CD14-positive monocyte (primary cell): ENCODE measurements at regions not wholly inside any gene's neighbourhood (a gene's known extent, or its start where the extent isn't known, plus 50 kb on each side); places are given as distances from the start of the nearest gene placed in this dataset.

Experiments used
- DNase-seq, 3 donors: peaks; one replicate each; pipeline ENCODE4 v3.0.0-alpha.2; 2011 to 2022
- H2AFZ ChIP-seq: 2 replicates; pipeline ENCODE4 v1.6.0; 2012; ENCODE audit warnings: mild to moderate bottlenecking, low read depth, low read length, inconsistent platforms; ENCODE audit not compliant: insufficient read depth, poor library complexity, severe bottlenecking
- H3K27ac ChIP-seq, 2 donors: 1 replicate in 1 of 2; 2 replicates in 1 of 2; pipeline ENCODE4 v1.5.1; 2012 to 2013; ENCODE audit warnings: low read length in 2 of 2, control low read depth in 1 of 2, inconsistent platforms in 1 of 2, low read depth in 1 of 2, mild to moderate bottlenecking in 1 of 2
- H3K27me3 ChIP-seq, 2 donors: one replicate each; pipeline versions ENCODE4 v1.6.0 to v1.6.1; 2011 to 2013; ENCODE audit warnings: low read length in 2 of 2; ENCODE audit not compliant: control insufficient read depth in 2 of 2, insufficient read depth in 2 of 2
- H3K36me3 ChIP-seq, 2 donors: replicated peaks in 1 of 2; 1 replicate in 1 of 2; 2 replicates in 1 of 2; pipeline versions ENCODE4 v1.5.1 to v1.6.1; 2012 to 2013; ENCODE audit warnings: low read length in 2 of 2, control low read depth in 1 of 2, inconsistent platforms in 1 of 2, mild to moderate bottlenecking in 1 of 2; ENCODE audit not compliant: insufficient read depth in 2 of 2, control insufficient read depth in 1 of 2
- H3K4me1 ChIP-seq, 2 donors: 1 replicate in 1 of 2; 2 replicates in 1 of 2; pipeline versions ENCODE4 v1.5.1 to v1.6.1; 2012 to 2013; ENCODE audit warnings: low read length in 2 of 2, control low read depth in 1 of 2, inconsistent platforms in 1 of 2, mild to moderate bottlenecking in 1 of 2, moderate library complexity in 1 of 2; ENCODE audit not compliant: insufficient read depth in 2 of 2, control insufficient read depth in 1 of 2
- H3K4me2 ChIP-seq: replicated peaks from 2 replicates; pipeline ENCODE3; 2012; ENCODE audit warnings: low read length, moderate library complexity, mild to moderate bottlenecking; ENCODE audit not compliant: poor library complexity, severe bottlenecking; ENCODE audit errors: extremely low read depth
- H3K4me3 ChIP-seq, 3 experiments: fragments of 200-600 bp in 1 of 3; sonication (generic) in 1 of 3; replicated peaks in 1 of 3; 1 replicate in 2 of 3; 2 replicates in 1 of 3; pipeline ENCODE4 v1.5.1; 2011 to 2013; ENCODE audit warnings: low read length in 3 of 3, mild to moderate bottlenecking in 3 of 3, control low read depth in 2 of 3, low read depth in 2 of 3, inconsistent platforms in 1 of 3, moderate library complexity in 1 of 3
- H3K79me2 ChIP-seq: 2 replicates; pipeline ENCODE4 v1.6.0; 2012; ENCODE audit warnings: mild to moderate bottlenecking, control low read depth, inconsistent platforms, low read length, moderate library complexity; ENCODE audit not compliant: insufficient read depth
- H3K9ac ChIP-seq: 2 replicates; pipeline ENCODE4 v1.6.0; 2017; ENCODE audit warnings: low read length, mild to moderate bottlenecking; ENCODE audit not compliant: insufficient read depth, poor library complexity, severe bottlenecking
- H3K9me3 ChIP-seq, 2 donors: replicated peaks in 1 of 2; 1 replicate in 1 of 2; 2 replicates in 1 of 2; pipeline versions ENCODE4 v1.5.1 to v1.6.1; 2012 to 2013; ENCODE audit warnings: low read length in 2 of 2, control low read depth in 1 of 2; ENCODE audit not compliant: control insufficient read depth in 1 of 2, insufficient read depth in 1 of 2
- H4K20me1 ChIP-seq: 2 replicates; pipeline ENCODE4 v1.6.0; 2012; ENCODE audit warnings: mild to moderate bottlenecking, low read length, control low read depth, moderate library complexity; ENCODE audit not compliant: insufficient read depth
- H3K27ac Mint-ChIP-seq, 7 donors: one replicate each; pipeline ENCODE4 v1.8.0; 2020; ENCODE audit warnings: mild to moderate bottlenecking in 7 of 7, mixed read lengths in 7 of 7, moderate library complexity in 6 of 7, inconsistent platforms in 2 of 7
- H3K27me3 Mint-ChIP-seq, 3 donors: one replicate each; pipeline ENCODE4 v1.8.0; 2021 to 2022; ENCODE audit warnings: low read depth in 3 of 3, mild to moderate bottlenecking in 3 of 3, mixed read lengths in 3 of 3, moderate library complexity in 3 of 3, inconsistent platforms in 1 of 3
- H3K36me3 Mint-ChIP-seq, 2 donors: one replicate each; pipeline ENCODE4 v1.8.0; 2020; ENCODE audit warnings: mixed read lengths in 2 of 2, inconsistent platforms in 1 of 2, mild to moderate bottlenecking in 1 of 2
- H3K4me1 Mint-ChIP-seq: one replicate; pipeline ENCODE4 v1.8.0; 2020; ENCODE audit warnings: mild to moderate bottlenecking, mixed read lengths
- H3K4me3 Mint-ChIP-seq, 2 donors: one replicate each; pipeline ENCODE4 v1.8.0; 2020; ENCODE audit warnings: mild to moderate bottlenecking in 2 of 2, mixed read lengths in 2 of 2, moderate library complexity in 1 of 2
- H3K9me3 Mint-ChIP-seq, 7 donors: one replicate each; pipeline ENCODE4 v1.8.0; 2020 to 2022; ENCODE audit warnings: mixed read lengths in 7 of 7, mild to moderate bottlenecking in 6 of 7, moderate library complexity in 6 of 7, inconsistent platforms in 2 of 7
- whole genome bisulfite sequencing: methylation state at CpG from one replicate; pipeline ENCODE4 v1.1.5; 2013; ENCODE audit warnings: missing lambda C conversion rate; ENCODE audit not compliant: insufficient coverage; 5-methylcytosine and 5-hydroxymethylcytosine counted together
- intact Hi-C, 2 donors: fragments of 100-400 bp; cut with micrococcal nuclease; formaldehyde crosslinking; loops; one replicate each; pipeline versions ENCODE4 v1.15.0 to v1.15.1; 2023
- TF ChIP-seq, protein P1 (sequence below): fragments of 200-600 bp; IDR thresholded peaks from one replicate; pipeline ENCODE4 v1.8.0; 2022; ENCODE audit warnings: antibody characterized with exemption, mild to moderate bottlenecking

DNA sequence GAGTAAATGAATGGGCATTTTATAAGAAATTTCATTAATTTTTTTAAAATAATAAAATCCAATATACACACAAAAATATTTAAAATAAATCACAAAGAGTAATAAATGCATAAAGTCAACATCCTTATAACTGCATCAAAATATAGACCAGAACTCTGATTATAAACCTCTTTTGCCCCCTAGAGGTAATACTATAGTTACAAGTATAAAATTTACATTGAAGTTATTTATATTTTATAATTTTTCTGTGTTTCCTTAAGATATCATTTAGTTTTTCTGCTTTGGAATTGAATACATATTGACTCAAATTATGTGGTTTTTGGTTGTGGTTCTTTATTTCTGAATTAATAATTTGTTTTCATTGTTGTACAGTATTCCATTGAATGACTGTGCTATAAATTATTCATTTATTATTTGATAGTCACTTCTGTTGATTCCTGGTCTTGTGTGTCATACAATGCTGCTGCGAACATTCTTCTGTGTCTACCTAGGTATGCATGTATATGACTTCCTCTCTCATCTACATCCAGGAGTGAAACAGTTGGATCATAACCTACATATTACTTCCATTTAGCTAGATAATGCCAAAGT, 673.6 kb downstream of the IPMK start:
- no peak overlapping the region for H3K27ac Mint-ChIP-seq
- Histone ChIP-seq H3K9me3 (no peaks in the 10 kb centered on the region), H3K4me1 (no peaks in the 10 kb centered on the region), H3K27ac (no peak overlapping the region), H3K36me3 (no peaks in the 10 kb centered on the region), H4K20me1 (no peaks in the 10 kb centered on the region), H3K27me3 (no peaks in the 10 kb centered on the region), H3K4me2 (no peak overlapping the region), H2AFZ (no peak overlapping the region), H3K79me2 (no peaks in the 10 kb centered on the region), H3K4me3 (no peak overlapping the region), H3K9ac (no peak overlapping the region)
- H3K4me1 Mint-ChIP-seq = no peaks in the 10 kb centered on the region
- H3K9me3 Mint-ChIP-seq = no peaks in the 10 kb centered on the region
- TF ChIP-seq, protein P1, sequence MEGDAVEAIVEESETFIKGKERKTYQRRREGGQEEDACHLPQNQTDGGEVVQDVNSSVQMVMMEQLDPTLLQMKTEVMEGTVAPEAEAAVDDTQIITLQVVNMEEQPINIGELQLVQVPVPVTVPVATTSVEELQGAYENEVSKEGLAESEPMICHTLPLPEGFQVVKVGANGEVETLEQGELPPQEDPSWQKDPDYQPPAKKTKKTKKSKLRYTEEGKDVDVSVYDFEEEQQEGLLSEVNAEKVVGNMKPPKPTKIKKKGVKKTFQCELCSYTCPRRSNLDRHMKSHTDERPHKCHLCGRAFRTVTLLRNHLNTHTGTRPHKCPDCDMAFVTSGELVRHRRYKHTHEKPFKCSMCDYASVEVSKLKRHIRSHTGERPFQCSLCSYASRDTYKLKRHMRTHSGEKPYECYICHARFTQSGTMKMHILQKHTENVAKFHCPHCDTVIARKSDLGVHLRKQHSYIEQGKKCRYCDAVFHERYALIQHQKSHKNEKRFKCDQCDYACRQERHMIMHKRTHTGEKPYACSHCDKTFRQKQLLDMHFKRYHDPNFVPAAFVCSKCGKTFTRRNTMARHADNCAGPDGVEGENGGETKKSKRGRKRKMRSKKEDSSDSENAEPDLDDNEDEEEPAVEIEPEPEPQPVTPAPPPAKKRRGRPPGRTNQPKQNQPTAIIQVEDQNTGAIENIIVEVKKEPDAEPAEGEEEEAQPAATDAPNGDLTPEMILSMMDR = no peak
- no peak for DNase-seq
- H3K36me3 Mint-ChIP-seq = no peaks in the 10 kb centered on the region
- intact Hi-C loops = no loop called here
- WGBS = no CpG with 5 or more reads among the region's 1 CpG
- H3K4me3 Mint-ChIP-seq = no peak overlapping the region
- no peaks in the 10 kb centered on the region for H3K27me3 Mint-ChIP-seq

DNA sequence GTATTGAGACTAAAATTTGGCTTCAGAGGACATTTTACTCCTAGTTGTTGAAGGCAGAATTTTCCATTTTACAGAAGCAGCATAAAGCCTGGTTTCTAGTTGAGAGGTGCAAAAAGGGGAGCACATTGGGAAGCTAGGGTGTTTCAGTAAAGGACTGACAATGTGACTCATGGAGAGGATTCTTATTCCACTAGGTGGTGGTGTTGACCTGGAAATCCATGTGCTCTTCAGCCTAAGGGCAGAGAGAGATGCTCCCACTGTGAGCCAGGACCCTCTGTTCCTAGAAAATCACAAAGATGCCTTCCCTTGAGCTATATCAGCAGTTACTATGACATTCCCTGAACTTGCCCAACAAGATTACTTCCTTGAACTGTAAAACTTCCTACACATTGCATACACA, 687.8 kb downstream of the IPMK start:
- Histone ChIP-seq H3K36me3 (no peaks in the 10 kb centered on the region), H2AFZ (no peak overlapping the region), H3K4me3 (no peak overlapping the region), H3K27ac (no peak overlapping the region), H3K4me2 (no peak overlapping the region), H3K9ac (no peak overlapping the region), H3K9me3 (peaks cover 5 to 6% of the 10 kb centered on the region in 2 donors), H4K20me1 (no peaks in the 10 kb centered on the region), H3K27me3 (no peaks in the 10 kb centered on the region), H3K4me1 (no peaks in the 10 kb centered on the region), H3K79me2 (no peaks in the 10 kb centered on the region)
- Mint-ChIP-seq H3K9me3 (peaks cover under 1 to 14% (median 3%) of the 10 kb centered on the region in 7 donors), H3K27me3 (no peaks in the 10 kb centered on the region), H3K4me3 (no peak overlapping the region), H3K4me1 (no peaks in the 10 kb centered on the region), H3K36me3 (no peaks in the 10 kb centered on the region), H3K27ac (no peak overlapping the region)
- intact Hi-C loops = no loop called here
- DNase-seq = no peak
- TF ChIP-seq, protein P1 = no peak
